ENCODE measurements at regions not wholly inside any gene's neighbourhood (a gene's known extent, or its start where the extent isn't known, plus 50 kb on each side); places are given as distances from the start of the nearest gene placed in this dataset.

- FAIRE-seq: no peak
- no peak for DNase-seq (ENCODE audit: extremely low spot score, insufficient read length, low read depth)
Measured at GRCh38 chr6:169996378-169997051, 245.1 kb downstream of the ERMARD start.

GRCh38 chr6:169994739-169995138 lies 243.3 kb downstream of the ERMARD start:
- no peak for DNase-seq (ENCODE audit: extremely low spot score, insufficient read length, low read depth)
- no peak for FAIRE-seq

GRCh38 chr6:169993861-169994481 lies 242.5 kb downstream of the ERMARD start:
- DNase-seq (ENCODE audit: extremely low spot score, insufficient read length, low read depth) (no peak), FAIRE-seq (no peak)

GRCh38 chr6:169991913-169992312 lies 240.5 kb downstream of the ERMARD start:
- DNase-seq (ENCODE audit: extremely low spot score, insufficient read length, low read depth) (no peak), FAIRE-seq (no peak)

GRCh38 chr6:169991031-169991390 lies 239.6 kb downstream of the ERMARD start:
- DNase-seq (ENCODE audit: extremely low spot score, insufficient read length, low read depth): no peak
- FAIRE-seq: no peak

- DNase-seq (ENCODE audit: extremely low spot score, insufficient read length, low read depth) (no peak), FAIRE-seq (no peak)
Measured at GRCh38 chr6:169990095-169991030, 238.9 kb downstream of the ERMARD start.

- no peak for FAIRE-seq
Measured at GRCh38 chr6:169989594-169989993, 238.2 kb downstream of the ERMARD start.

GRCh38 chr6:169988769-169989550 lies 237.5 kb downstream of the ERMARD start:
- DNase-seq (ENCODE audit: extremely low spot score, insufficient read length, low read depth) (no peak), FAIRE-seq (no peak)

More at GRCh38 chr6:169989594-169989993, 238.2 kb downstream of the ERMARD start:
- DNase-seq (ENCODE audit: extremely low spot score, insufficient read length, low read depth): no peak

- no peak for DNase-seq (ENCODE audit: extremely low spot score, insufficient read length, low read depth)
- no peak for FAIRE-seq
Measured at GRCh38 chr6:169986848-169987498, 235.6 kb downstream of the ERMARD start.

GRCh38 chr6:169986171-169986847 lies 234.9 kb downstream of the ERMARD start:
- no peak for FAIRE-seq
- no peak for DNase-seq (ENCODE audit: extremely low spot score, insufficient read length, low read depth)

GRCh38 chr6:169985121-169986015 lies 233.9 kb downstream of the ERMARD start:
- FAIRE-seq: no peak

GRCh38 chr6:169984181-169985120 lies 233.0 kb downstream of the ERMARD start:
- DNase-seq (ENCODE audit: extremely low spot score, insufficient read length, low read depth): no peak
- no peak for FAIRE-seq

More at GRCh38 chr6:169985121-169986015, 233.9 kb downstream of the ERMARD start:
- no peak for DNase-seq (ENCODE audit: extremely low spot score, insufficient read length, low read depth)

- no peak for FAIRE-seq
- no peak for DNase-seq (ENCODE audit: extremely low spot score, insufficient read length, low read depth)
Measured at GRCh38 chr6:169983651-169984050, 232.2 kb downstream of the ERMARD start.

GRCh38 chr6:169982461-169983386 lies 231.3 kb downstream of the ERMARD start:
- DNase-seq (ENCODE audit: extremely low spot score, insufficient read length, low read depth) (no peak), FAIRE-seq (no peak)

- FAIRE-seq (no peak), DNase-seq (ENCODE audit: extremely low spot score, insufficient read length, low read depth) (no peak)
Measured at GRCh38 chr6:169981969-169982368, 230.5 kb downstream of the ERMARD start.

- DNase-seq (ENCODE audit: extremely low spot score, insufficient read length, low read depth) (no peak), FAIRE-seq (no peak)
Measured at GRCh38 chr6:169981568-169981967, 230.1 kb downstream of the ERMARD start.
